GM19023 (cell line): ENCODE measurements at regions not wholly inside any gene's neighbourhood (a gene's known extent, or its start where the extent isn't known, plus 50 kb on each side); places are given as distances from the start of the nearest gene placed in this dataset.
A peak's percentile ranks its signal among the peaks of the same experiment; 100 is the strongest.

ENCODE experiments used
- ATAC-seq: cut with Tn5 transposase; IDR thresholded peaks from one replicate; pipeline ENCODE4 v1.9.1; 2021; ENCODE audit warnings: mild to moderate bottlenecking, moderate library complexity; ENCODE audit not compliant: unreplicated experiment

GRCh38 chr4:19010761-19011160, 989.2 kb upstream of the LCORL start:
- ATAC-seq, result no peak

- ATAC-seq, result no peak
Observed at GRCh38 chr4:19009881-19010280, 988.3 kb upstream of the LCORL start.

- ATAC-seq, result no peak
Observed at GRCh38 chr4:19005211-19005610, 983.7 kb upstream of the LCORL start.

GRCh38 chr4:19002170-19002569, 980.6 kb upstream of the LCORL start:
- no peak for ATAC-seq

GRCh38 chr4:18999595-18999994, 978.0 kb upstream of the LCORL start:
- no peak for ATAC-seq

GRCh38 chr4:18981234-18981615, 959.7 kb upstream of the LCORL start:
- ATAC-seq, result no peak

GRCh38 chr4:18980516-18981233, 959.1 kb upstream of the LCORL start:
- ATAC-seq, result peak; percentile 85

- no peak for ATAC-seq
Observed at GRCh38 chr4:18976884-18977283, 955.3 kb upstream of the LCORL start.

GRCh38 chr4:18975916-18976808, 954.6 kb upstream of the LCORL start:
- no peak for ATAC-seq

- ATAC-seq, result no peak
Observed at GRCh38 chr4:18973296-18973695, 951.7 kb upstream of the LCORL start.

GRCh38 chr4:18961879-18962278, 940.3 kb upstream of the LCORL start:
- ATAC-seq, result no peak

GRCh38 chr4:18961266-18961665, 939.7 kb upstream of the LCORL start:
- no peak for ATAC-seq

- no peak for ATAC-seq
Observed at GRCh38 chr4:18957716-18958115, 936.2 kb upstream of the LCORL start.

GRCh38 chr4:18954538-18954937, 933.0 kb upstream of the LCORL start:
- ATAC-seq, result no peak

GRCh38 chr4:18953613-18954012, 932.1 kb upstream of the LCORL start:
- no peak for ATAC-seq

- no peak for ATAC-seq
Observed at GRCh38 chr4:18945464-18945863, 923.9 kb upstream of the LCORL start.

GRCh38 chr4:18942874-18943273, 921.3 kb upstream of the LCORL start:
- no peak for ATAC-seq

- no peak for ATAC-seq
Observed at GRCh38 chr4:18938343-18939099, 917.0 kb upstream of the LCORL start.

GRCh38 chr4:18937746-18938145, 916.2 kb upstream of the LCORL start:
- ATAC-seq, result no peak

GRCh38 chr4:18937080-18937479, 915.5 kb upstream of the LCORL start:
- no peak for ATAC-seq

- ATAC-seq, result no peak
Observed at GRCh38 chr4:18935659-18936345, 914.2 kb upstream of the LCORL start.
